ENCODE measurements at regions not wholly inside any gene's neighbourhood (a gene's known extent, or its start where the extent isn't known, plus 50 kb on each side); places are given as distances from the start of the nearest gene placed in this dataset.

DNA sequence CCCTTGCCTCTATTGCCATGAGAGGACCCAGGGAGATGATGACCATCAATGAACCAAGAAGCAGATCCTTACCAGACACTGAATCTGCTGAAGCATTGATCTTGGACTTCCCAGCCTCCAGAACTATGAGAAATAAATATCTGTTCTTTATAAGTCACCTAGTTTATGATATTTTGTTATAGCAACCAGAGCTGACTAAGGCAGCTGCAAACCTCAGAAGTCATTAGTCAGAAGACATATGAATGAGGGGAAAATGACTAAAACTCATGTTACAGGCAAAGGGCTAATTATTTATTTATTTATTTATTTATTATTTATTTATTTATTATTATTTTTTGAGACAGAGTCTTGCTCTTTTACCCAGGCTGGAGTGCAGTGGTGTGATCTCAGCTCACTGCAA is 321.1 kb downstream of the TGFB2 start:
- no peaks in the 10 kb centered on the region for H3K27me3 Mint-ChIP-seq
- H3K9me3 Mint-ChIP-seq: peaks cover 2% of the 10 kb centered on the region
- no peaks in the 10 kb centered on the region for H3K36me3 Mint-ChIP-seq
- TF ChIP-seq, protein P1, sequence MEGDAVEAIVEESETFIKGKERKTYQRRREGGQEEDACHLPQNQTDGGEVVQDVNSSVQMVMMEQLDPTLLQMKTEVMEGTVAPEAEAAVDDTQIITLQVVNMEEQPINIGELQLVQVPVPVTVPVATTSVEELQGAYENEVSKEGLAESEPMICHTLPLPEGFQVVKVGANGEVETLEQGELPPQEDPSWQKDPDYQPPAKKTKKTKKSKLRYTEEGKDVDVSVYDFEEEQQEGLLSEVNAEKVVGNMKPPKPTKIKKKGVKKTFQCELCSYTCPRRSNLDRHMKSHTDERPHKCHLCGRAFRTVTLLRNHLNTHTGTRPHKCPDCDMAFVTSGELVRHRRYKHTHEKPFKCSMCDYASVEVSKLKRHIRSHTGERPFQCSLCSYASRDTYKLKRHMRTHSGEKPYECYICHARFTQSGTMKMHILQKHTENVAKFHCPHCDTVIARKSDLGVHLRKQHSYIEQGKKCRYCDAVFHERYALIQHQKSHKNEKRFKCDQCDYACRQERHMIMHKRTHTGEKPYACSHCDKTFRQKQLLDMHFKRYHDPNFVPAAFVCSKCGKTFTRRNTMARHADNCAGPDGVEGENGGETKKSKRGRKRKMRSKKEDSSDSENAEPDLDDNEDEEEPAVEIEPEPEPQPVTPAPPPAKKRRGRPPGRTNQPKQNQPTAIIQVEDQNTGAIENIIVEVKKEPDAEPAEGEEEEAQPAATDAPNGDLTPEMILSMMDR (conservative IDR thresholded peaks at IDR 0.05): no peak
- peaks cover 4% of the 10 kb centered on the region for H3K4me1 Mint-ChIP-seq (ENCODE audit: unreplicated experiment)
- H3K27ac Mint-ChIP-seq: no peak overlapping the region
- H3K4me3 Mint-ChIP-seq: no peak overlapping the region
- DNase-seq (ENCODE audit: extremely low spot score, unreplicated experiment): no peak

DNA sequence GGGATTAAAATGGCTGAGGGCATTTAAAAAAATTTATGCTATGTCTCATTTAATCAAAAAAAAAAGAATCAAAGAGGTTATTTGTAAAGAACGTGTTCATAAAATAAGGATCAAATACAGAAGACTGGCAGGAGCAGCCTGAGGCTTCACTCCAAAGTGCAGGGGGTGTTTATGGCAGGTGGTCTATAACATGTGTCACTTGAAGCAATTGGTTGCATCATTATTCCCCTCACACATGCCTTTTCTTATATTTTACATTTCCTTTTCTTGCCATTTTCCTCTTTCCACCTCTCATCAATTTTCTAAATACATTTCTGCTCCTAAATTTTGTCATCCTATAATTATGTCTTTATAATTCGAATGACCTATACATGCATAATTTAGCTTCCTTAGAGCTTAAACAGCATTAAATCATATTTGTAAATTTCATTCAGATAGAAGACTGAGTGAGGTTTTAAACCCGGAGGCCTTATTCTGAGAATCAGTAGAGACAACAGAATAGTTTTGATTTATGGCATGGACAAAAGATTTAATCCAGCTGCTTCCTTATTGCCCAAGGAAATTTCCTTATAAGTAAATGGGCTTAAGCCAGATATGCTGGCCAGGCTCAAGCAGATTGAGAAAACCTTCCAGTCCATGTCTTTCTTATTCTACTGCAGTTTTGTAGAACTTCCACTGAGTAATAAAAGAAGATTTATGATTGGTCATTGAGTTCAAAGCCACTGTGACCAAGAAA is 322.8 kb downstream of the TGFB2 start:
- H3K4me1 Mint-ChIP-seq (ENCODE audit: unreplicated experiment): peaks cover 9% of the 10 kb centered on the region
- TF ChIP-seq, protein P1 (conservative IDR thresholded peaks at IDR 0.05): no peak
- H3K4me3 Mint-ChIP-seq: no peak overlapping the region
- H3K9me3 Mint-ChIP-seq: no peaks in the 10 kb centered on the region
- DNase-seq (ENCODE audit: extremely low spot score, unreplicated experiment): no peak
- H3K27ac Mint-ChIP-seq: no peak overlapping the region
- no peaks in the 10 kb centered on the region for H3K36me3 Mint-ChIP-seq
- no peaks in the 10 kb centered on the region for H3K27me3 Mint-ChIP-seq

DNA sequence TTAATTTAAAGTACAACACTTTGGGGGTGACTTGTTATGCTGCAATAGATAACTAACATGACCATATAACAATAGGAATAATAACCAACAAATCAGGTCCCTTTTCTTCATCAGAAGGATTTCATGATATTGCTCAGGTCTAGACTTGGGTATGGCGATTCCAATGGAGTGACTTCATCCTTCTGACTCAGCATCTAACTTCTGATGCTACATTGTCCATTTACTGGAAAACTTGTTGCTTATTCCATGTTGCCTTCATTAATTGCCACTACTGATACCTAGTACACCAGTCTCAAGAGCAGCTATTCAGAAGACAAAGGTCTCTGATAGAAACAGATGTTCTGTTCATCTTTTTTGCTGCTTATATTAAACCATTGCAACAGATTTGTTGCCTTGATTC is 324.3 kb downstream of the TGFB2 start:
- H3K4me3 Mint-ChIP-seq: no peak overlapping the region
- TF ChIP-seq, protein P1 (conservative IDR thresholded peaks at IDR 0.05): no peak
- peaks cover 2% of the 10 kb centered on the region for H3K27me3 Mint-ChIP-seq
- peaks cover 12% of the 10 kb centered on the region for H3K4me1 Mint-ChIP-seq (ENCODE audit: unreplicated experiment)
- no peaks in the 10 kb centered on the region for H3K36me3 Mint-ChIP-seq
- H3K27ac Mint-ChIP-seq: no peak overlapping the region
- no peaks in the 10 kb centered on the region for H3K9me3 Mint-ChIP-seq
- DNase-seq (ENCODE audit: extremely low spot score, unreplicated experiment): no peak

DNA sequence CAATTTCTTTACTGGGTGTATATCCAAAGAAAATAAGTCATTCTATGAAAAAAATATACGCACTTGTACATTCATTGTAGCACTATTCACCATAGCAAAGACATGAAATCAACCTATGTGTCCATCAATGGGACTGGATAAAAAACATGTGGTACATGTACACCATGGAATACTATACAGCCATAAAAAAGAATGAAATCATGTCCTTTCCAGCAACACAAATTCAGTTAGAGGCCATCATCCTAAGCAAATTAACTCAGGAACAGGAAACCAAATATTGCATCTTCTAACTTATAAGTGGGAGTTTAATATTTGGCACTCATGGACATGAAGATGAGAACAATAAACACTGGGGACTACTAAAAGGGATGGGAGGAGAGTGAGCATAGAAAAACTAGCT is 325.7 kb downstream of the TGFB2 start:
- Mint-ChIP-seq H3K27me3 (peaks cover 4% of the 10 kb centered on the region), H3K4me1 (ENCODE audit: unreplicated experiment) (peaks cover 15% of the 10 kb centered on the region), H3K36me3 (no peaks in the 10 kb centered on the region), H3K4me3 (no peak overlapping the region), H3K27ac (no peak overlapping the region), H3K9me3 (no peaks in the 10 kb centered on the region)
- no peak for DNase-seq (ENCODE audit: extremely low spot score, unreplicated experiment)
- TF ChIP-seq, protein P1 (conservative IDR thresholded peaks at IDR 0.05): no peak

DNA sequence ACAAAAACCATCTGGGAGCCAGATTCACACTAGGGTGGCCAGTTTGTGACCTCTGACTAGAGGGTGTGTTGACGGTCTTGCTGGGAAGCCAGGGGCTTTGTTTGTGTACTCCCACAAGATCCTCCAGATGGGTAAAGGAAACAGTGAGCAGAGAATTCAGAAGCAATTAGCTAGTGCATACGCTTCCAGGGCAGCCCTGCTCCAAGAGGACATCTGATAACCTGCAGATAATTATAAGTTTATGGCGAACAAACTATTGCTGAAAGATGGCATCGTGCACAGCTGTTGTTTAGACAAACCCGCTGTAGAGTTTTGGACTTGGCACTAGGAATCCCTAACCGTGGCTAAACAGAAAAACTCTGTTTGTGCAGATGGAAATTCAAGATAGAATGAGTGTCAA is 326.4 kb downstream of the TGFB2 start:
- no peak for DNase-seq (ENCODE audit: extremely low spot score, unreplicated experiment)
- Mint-ChIP-seq H3K27ac (no peak overlapping the region), H3K27me3 (peaks cover 4% of the 10 kb centered on the region), H3K4me1 (ENCODE audit: unreplicated experiment) (peaks cover 15% of the 10 kb centered on the region), H3K9me3 (no peaks in the 10 kb centered on the region), H3K4me3 (no peak overlapping the region), H3K36me3 (no peaks in the 10 kb centered on the region)
- TF ChIP-seq, protein P1 (conservative IDR thresholded peaks at IDR 0.05): no peak
